Retina (tissue), 1 donor: ENCODE measurements at regions not wholly inside any gene's neighbourhood (a gene's known extent, or its start where the extent isn't known, plus 50 kb on each side); places are given as distances from the start of the nearest gene placed in this dataset.
A peak's percentile ranks its signal among the peaks of the same experiment; 100 is the strongest.

Experiments used
- DNase-seq: peaks from one replicate; pipeline ENCODE4 v3.0.0-alpha.2; 2016

DNA sequence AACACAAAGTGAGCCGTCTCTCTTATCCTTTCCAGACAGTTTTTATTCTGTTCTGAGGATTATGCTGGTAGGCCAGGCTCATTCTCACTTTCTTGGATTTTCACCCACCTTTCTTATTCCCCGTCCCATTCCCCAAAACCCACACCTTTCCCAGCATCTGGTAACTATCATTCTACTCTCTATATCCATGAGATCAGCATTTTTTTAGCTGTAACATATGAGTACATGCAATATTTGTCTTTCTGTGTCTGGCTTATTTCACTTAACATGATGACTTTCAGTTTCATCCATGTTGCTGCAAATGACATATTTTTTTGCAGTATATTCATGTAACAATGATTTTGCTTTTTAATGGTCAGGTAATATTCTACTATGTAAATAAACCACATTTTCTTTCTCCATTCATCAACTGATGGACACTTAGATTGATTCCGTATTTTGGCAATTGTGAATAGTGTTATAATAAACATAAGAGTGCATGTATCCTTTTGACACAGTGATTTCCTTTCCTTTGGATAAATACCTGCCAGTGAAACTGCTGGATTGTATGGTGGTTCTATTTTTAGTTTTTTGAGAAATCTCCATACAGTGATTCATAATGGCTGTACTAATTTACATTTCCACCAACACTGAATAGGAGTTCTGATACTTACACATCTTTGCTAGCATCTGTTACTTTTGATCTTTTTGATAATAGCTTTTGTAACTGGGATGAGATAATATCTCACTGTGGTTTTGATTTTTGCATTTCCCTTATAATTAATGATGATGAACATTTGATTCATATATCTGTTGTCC, 289.3 kb downstream of the RPRM start:
- no peak for DNase-seq

DNA sequence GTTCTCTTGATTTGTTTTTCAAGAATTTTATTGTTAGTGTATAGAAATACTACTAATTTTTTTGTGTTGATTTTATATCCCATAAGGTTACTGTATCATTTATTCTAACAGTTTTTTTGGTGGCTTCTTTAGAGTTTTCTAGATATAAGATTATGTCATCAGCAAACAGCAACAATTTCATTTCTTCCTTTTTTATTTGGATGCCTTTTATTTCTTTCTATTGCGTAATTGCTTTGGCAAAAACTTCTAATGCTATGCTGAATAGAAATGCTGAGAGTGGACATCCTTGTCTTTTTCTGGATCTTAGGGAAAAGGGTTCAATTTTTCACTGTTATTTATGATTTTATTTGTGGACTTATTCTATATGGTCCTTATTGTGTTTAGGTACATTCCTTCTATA, 298.8 kb downstream of the RPRM start:
- no peak for DNase-seq

DNA sequence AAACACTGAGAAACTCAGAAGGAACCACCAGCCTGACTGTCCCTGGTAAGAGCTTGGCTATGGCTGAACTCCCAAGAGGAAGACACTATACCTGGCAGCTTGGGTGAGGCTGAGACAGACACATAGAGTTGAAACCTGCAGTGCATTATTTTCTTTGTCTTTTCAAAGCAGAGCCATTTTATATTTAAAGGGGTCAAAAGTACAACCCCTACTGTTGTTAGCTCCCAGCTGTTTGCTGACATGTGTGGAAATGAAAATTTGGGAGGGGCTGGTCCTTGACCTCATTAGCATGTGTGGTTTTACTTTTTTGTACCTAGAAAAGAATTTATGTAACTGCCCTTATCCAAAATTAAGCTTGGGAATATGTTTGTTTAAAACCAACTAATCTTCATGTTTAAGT, 309.0 kb downstream of the RPRM start:
- DNase-seq, result no peak

DNA sequence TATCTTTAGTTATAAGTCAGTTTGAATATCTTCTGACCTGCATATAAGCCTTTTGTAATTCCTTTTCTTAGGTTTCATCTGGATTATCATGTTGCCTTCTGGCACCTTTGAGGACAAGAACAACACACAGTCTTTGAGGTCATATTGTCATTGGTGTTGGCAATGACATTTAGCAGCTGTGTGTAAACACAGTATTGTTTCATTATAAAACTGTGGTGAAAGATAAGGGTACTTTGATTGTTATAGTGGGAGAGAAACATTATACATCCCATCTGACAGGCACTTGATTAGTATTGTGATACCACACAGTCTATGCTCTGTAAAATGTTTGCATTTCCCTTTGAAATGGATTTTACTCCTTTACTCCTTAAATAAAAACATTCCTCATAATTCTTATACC, 313.5 kb downstream of the RPRM start:
- DNase-seq, result no peak

DNA sequence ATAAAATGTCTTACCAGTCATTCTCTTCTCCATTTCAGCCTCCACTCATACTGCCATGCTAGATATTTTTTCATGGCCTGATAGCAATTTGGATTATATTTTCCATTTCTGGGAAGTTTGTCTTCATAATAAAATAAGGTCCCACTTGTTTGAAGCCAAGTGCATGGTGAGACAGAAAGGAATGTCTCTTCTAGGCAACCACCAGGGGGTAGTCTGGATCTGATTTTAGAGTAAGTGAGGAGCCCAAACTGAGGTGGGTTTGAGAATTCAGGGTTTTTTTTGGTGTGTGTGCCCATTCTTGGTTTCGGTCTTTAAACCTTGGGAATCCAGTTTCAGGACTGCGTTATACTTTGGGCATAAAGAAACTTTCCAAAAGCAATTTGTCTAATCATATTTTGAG, 315.5 kb downstream of the RPRM start:
- DNase-seq, result peak; percentile 31

DNA sequence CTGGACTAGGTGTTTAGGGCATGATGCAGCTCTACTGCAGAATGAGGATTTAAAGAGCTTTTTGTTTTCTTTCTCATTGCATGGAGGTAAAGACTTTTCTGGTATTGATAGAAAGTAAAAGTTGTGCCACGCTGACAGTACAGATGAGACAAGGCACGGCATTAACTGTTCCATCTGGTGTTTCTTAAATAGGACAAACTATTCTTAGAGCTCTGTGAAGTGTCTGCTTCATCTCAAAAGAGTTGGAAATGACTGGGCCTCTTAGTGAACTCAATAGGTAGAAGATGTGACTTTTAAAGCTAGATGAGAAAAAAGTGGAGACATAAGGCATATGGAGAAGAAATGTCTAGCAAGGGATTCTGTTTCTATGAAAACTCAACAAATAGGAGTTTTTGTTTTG, 321.8 kb downstream of the RPRM start:
- DNase-seq, result no peak

DNA sequence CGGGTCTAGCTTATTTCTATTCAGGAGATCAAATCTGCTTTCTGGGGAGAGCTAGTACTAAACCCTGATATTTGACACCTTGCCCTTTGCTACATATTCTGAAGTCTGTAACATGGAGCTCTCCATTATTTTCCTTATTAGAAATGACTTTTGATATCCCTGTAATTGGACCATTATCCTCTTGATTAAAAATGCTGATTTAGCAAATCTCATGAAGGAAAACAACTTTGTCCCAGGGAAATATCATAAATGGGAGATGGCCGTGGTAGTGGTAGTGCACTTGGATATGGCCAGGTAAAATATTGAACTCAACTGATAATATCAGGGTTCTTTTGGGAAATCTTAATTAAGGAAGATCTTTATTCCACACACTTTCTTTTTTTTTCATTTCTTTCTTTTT, 326.5 kb downstream of the RPRM start:
- no peak for DNase-seq

DNA sequence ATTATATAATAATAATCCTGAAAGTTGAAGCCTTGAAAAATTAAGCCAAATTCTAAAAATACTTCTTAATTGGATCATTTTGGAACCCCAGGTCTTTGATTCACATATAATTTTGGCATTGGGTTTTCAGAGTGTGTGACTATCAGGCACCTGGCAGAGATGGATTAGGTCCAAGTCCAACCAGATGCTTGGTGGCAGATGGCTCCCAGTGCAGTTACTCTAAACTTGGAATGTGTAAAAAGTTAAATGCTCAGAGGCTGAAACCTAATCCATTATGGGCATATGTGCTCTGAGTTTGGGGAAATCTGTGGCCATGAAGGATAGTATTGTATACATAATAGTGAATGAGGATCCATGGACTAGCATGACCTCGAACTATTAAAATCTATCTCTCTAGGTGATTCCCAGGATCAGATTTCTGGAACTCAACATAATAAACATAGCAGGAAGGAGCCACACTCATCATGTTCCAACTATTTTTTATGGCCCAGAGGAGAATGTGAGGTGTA, 333.0 kb downstream of the RPRM start:
- DNase-seq, result no peak

DNA sequence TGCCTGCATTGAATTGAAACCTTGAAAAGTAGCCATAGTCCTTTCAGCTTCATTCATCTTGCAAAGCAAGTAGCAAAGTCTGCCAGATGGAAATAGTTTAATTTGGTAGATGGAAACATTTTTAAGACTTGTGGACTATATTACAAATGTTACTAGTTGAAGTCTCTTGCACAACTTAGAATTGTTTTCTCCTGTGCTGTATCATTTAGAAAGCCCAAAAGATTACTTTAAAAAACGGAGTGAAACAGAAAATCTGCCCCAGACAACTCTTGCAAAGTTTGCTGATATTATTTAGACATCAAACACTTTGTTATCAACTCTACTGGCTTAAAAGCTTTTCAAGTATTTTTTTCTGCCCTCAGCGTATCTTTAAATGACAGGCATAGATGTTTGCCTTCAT, 335.0 kb downstream of the RPRM start:
- no peak for DNase-seq

DNA sequence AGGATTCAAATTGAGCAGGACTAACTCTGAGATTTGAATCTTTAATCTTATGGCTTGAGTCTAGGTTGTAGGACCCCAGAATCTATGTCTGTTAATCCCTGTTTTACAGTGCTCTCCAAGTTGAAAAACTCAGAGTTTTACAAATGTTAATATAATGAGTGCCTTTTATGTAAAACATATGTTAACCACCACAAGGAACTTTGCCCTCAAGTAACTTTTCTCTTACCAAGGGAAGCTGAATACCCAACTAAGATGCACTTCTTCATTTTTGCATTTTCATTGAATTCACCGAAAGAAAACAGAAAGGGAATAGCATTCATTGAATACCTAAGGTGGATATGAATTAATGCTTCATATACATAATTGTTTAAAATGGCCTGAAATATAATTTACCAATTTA, 338.1 kb downstream of the RPRM start:
- DNase-seq, result no peak

DNA sequence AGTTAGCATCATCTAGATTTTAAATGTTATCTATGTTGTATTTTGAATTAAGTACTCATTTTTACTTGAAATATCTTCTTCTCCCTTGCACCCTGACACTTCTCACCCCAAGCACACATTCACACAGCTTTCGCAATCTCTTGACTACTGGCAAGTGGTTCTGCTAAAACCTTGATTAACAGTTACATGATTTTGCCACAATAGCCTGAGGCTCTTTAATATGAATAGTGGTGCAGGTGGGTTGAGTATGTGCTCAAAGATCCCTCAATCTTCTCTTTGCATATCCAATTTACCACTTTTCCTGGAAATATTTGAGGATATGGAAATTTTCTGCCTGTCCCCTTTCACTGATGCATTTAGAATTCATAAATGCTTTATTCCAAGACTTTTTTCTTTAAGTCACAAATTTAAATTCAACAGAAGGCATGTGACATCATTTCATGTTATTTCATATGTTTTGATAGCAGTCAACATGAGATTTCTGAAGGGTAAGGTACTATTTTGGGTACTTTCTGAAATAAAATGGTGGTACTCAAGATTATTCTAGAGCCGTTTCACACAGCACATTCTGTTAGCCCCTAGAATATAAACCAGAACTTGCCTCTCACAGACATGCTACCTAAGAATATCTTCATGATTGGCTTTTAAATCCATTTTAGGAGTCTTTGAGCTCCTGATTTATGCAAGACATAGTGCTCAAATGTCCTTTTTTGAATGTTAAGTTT, 339.7 kb downstream of the RPRM start:
- no peak for DNase-seq

DNA sequence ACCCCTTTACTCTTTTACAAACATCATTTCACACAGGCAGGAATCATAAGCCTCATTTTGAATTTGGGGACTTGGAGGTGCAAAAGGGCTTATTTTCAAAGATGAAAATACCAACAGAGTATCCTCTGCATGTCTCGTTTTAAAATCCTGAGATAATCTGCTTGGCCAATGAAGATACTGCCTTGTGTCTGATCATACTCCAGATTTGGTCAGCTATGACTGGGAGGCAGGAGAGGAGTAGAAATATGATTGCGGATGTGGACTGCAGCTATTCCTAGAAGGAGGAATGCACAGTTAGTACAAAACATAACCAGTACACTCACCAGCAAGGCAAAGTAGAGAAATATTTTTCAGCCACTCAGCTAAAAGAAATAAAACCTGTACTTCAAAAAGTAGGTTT, 342.3 kb downstream of the RPRM start:
- no peak for DNase-seq

DNA sequence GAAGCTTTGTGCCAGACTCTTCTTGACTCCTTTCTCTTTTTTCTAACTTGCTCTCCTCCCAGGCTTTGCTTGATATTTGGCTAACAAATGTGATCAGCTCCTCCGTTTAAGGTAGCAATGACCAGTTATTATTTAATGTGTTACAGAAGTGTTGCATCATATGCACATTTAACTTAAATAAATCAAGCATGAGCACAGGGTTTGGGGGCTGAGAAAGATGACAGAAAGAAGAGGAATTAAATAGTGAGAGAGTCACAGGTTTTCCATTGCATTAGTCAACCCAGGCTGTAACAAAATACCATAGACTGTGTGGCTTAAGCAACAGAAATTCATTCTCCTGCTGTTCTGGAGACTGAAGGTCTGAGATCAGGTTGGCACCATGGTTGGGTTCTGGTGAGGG, 343.8 kb downstream of the RPRM start:
- no peak for DNase-seq

DNA sequence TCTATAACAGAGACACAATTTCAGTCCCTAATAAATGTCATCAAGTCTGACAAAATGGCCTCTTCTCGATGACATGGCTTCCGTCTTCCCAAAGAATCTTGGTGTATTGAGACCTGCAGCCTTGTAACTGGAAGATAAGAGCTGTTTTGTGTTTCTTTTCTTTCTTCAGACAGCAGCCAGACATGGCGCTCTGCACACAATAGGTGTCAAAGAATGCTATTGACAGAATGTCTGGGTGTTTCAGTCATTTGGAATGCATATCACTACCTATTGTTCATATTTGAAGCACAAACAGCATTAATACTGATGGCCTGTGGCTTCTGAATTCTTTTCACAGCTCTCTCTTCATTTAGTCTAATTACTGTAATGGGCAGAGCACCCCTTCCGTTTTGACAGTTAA, 344.8 kb downstream of the RPRM start:
- no peak for DNase-seq

DNA sequence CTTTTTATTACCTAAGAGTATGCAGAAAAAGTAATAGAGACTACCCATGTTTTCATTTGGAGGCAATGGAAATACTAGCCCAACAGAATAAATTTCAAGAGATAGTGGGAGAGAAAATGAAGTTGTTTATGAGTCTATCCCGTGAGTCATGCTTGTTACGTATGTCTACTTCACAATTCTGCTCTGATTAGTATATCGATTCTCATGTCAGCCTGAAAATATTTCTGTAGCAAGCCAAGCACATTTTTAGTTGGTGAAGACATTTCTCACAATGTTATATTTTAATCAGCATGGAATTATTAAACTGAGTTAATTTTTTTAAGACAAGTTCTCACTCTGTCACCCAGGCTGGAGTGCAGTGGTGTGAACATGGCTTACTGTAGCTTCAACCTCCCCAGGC, 346.1 kb downstream of the RPRM start:
- no peak for DNase-seq

DNA sequence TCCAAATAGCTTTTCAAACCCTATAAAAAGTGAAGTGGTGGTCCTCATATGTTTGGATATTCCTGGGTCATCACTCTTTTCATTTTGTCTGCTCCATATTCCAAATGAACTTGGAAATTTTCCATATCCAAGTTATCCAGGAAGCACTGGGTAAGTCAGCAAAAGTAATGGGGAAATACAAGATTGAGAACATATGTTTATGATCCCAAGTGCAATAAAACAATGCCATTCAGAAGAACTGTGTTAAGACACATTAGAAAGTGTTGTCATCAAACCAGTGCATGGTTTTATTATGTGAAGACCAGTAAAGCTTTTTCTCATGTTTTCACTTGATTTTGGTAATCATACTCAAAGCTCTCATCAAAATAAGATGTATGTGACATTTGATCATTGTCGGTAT, 363.4 kb downstream of the RPRM start:
- DNase-seq, result no peak

DNA sequence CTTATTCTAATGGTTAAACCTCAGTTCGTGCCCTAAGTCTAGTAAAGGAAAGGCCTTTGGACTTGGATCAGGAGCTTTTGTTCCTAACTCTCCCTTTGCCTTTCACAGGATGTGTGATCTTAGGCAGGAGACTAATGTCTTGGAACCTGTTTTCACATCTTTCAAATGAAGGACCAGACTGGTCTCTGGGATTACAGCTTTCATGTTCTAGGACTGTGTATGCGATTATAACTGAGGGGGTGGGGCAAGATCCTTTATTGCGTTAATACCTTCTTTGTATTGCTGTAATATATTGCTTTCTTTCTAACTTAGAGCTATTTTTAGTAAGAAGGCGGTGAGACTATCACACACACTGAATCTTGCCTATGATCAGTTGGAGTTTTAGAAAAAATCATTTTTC, 368.1 kb downstream of the RPRM start:
- no peak for DNase-seq

DNA sequence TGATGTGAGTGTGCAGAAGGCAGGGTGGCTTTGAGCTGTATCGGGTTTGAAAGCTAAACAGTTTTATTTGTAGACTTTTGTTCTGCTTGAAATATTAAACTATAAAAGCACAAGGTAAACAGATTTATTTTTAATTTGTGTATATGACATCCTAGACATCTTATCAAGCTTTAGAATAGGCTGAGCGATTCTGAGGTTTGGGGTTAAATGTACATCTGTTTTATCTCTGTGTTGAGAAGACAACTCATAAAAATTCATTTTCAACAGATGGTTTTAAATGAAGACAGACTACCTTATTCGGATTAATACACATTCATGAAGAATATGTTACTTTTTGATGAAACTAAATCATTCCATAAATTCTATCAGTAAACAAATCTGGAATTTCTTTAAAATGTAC, 368.8 kb downstream of the RPRM start:
- no peak for DNase-seq

DNA sequence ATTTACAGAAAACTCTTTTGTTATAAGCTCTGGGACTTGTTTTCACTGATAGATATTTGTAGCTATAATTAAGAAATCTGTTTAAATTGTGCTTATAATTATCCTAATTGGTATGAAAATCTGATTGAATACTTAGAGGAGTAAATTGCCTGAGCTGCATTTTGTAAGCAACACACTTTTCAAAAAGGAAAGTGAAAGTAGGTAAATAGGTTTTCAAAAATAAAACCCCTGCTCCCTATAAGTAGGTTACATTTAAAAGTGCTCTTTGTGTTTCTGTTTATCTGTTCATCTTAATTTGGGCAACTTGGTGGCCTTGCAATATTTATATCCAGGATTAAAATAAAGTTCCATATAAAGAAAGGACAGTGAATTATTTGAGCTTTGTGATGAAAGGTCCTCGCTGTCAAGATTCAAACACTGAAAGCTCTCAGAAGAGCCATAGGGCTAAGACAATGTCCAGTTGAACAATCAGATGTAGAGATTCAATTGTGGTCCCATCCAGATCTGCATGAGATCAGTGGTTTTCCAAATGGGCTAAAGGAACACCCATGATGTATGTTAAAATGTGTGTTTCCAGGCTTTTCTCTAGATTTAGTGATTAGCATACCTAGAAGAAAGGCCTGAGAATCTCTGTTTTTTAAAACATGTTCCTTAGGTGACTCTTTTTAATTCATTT, 371.6 kb downstream of the RPRM start:
- no peak for DNase-seq

DNA sequence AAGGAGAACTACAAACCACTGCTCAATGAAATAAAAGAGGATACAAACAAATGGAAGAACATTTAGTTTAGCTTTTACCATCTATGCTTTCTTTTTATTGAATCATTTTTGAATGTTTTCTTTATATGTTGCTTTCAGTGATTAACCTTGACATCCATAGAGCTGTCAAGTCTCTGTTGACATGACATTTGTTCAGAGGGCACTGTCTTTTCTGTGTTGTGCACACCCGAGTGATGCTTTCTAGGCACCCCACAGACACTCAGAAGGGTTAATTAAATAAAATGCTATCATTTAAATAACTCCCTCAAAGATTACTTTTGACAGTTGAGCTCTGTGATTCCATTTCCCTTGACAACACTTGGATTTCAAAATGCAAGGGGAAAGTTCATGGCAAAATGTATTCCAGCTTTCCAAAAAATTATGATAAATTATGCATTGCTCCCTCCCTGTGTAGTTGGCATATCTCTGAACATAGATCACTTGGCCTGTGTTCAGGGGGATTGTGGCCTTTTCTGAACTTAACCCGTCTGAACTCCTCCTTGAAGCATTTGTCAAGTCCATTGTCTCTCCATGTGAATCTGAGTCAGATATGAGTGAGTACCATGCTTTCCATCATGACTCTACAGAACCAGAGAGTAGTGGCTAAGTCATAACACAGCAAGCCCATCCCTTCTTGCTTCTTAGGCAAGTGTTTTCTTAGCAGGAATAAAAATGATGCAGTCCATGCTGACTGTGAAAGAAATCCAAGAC, 372.6 kb downstream of the RPRM start:
- peak; percentile 10 for DNase-seq

DNA sequence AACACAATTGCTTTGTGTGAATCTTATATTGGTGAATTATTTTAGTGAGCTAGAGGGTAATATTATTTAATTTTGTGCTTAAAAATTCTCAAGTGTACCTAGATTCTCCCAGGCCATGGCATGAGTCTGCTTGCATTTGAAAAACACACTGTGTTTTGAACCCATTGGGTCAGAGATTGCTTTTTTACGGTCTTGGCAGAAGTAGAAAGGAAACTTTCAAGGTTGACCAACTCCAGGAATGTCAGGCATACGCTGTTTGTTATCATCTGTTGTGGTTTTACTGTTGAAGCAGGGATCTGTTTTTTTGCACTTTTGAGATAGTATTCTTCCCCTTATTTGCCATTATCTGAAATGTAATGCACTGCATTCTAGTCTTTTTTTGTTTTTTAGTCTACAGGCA, 377.4 kb downstream of the RPRM start:
- no peak for DNase-seq

DNA sequence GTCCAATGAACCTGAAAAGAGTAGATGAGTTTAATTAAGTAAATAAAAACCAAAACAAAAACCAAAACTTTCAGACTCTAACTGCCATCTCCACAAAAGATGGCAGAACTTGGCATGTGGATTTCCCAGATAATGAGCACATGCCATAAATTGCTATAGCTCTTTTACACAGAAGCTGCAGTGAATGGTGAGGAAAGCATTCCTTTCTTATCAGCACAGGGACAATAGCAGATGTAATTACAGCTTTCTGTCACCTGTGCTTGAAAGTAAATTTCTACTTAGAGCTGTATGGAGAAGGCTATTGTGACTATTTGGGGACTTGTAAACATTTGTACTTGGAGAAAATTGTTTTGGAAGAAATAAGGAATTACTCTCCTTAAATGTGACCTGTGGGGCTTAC, 378.4 kb downstream of the RPRM start:
- no peak for DNase-seq

DNA sequence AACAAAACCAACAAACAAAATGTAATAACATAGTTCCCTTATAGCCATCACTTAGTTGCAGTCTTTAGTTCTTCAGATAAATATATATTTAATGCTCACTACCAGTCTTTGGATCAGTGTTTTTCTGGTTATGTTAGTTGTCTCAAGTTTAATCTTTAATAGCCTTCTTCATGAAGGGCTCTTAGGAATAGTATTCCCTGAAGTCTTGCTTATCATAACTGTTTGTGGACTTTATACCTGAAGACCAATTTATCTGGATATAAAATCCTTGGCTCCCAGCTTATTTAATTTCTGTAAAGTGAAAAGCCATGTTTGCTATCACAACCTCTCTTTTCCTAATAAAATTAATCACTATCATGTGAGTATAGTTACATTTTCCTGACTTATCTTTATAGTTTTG, 379.7 kb downstream of the ARL6IP6 start:
- no peak for DNase-seq
